WERI-Rb-1 (cell line): ENCODE measurements at regions not wholly inside any gene's neighbourhood (a gene's known extent, or its start where the extent isn't known, plus 50 kb on each side); places are given as distances from the start of the nearest gene placed in this dataset.

Experiments used
- DNase-seq: peaks from one replicate; pipeline ENCODE4 v3.0.0-alpha.2; 2020
- H3K27ac ChIP-seq: fragments of 250-450 bp; sonication (Bioruptor Pico); 2 replicates; pipeline ENCODE4 v1.5.1; 2020; ENCODE audit warnings: mild to moderate bottlenecking, moderate library complexity
- H3K27me3 ChIP-seq: fragments of 250-450 bp; sonication (Bioruptor Pico); 2 replicates; pipeline ENCODE4 v1.5.1; 2021; ENCODE audit warnings: mild to moderate bottlenecking, low read depth, moderate library complexity; ENCODE audit not compliant: insufficient read depth, severe bottlenecking
- H3K36me3 ChIP-seq: fragments of 250-450 bp; sonication (Bioruptor Pico); 2 replicates; pipeline ENCODE4 v1.5.1; 2020; ENCODE audit warnings: mild to moderate bottlenecking, moderate library complexity
- H3K4me3 ChIP-seq: 2 replicates; pipeline ENCODE4 v1.5.1; 2011; ENCODE audit warnings: low read depth, mild to moderate bottlenecking, control low read depth, low read length
- H3K9me3 ChIP-seq: fragments of 250-450 bp; sonication (Bioruptor Pico); 2 replicates; pipeline ENCODE4 v1.5.1; 2021; ENCODE audit warnings: mild to moderate bottlenecking, moderate library complexity; ENCODE audit not compliant: severe bottlenecking
- CTCF ChIP-seq: IDR thresholded peaks from 2 replicates; pipeline ENCODE4 v1.5.1; 2011; ENCODE audit warnings: low read depth, mild to moderate bottlenecking, control low read depth, inconsistent platforms, low read length

- no peaks in the 10 kb centered on the region for H3K36me3 ChIP-seq
- no peak overlapping the region for H3K27ac ChIP-seq
- no peak for DNase-seq
- H3K9me3 ChIP-seq: no peaks in the 10 kb centered on the region
- TF ChIP-seq CTCF: no peak
- H3K4me3 ChIP-seq: no peak overlapping the region
- H3K27me3 ChIP-seq: no peaks in the 10 kb centered on the region
These were observed 66.1 kb upstream of the KAT6B start for GRCh38 chr10:74760086-74760979.

GRCh38 chr10:74763934-74764591 is 62.3 kb upstream of the KAT6B start:
- Histone ChIP-seq H3K27ac (no peak overlapping the region), H3K9me3 (no peaks in the 10 kb centered on the region), H3K27me3 (no peaks in the 10 kb centered on the region), H3K4me3 (no peak overlapping the region), H3K36me3 (no peaks in the 10 kb centered on the region)
- DNase-seq: no peak
- TF ChIP-seq CTCF: no peak

GRCh38 chr10:74765465-74765975 is 60.9 kb upstream of the KAT6B start:
- no peak for TF ChIP-seq CTCF
- no peak overlapping the region for H3K4me3 ChIP-seq

GRCh38 chr10:74766501-74766900 is 59.9 kb upstream of the KAT6B start:
- H3K4me3 ChIP-seq: no peak overlapping the region
- H3K27me3 ChIP-seq: no peaks in the 10 kb centered on the region
- H3K27ac ChIP-seq: no peak overlapping the region
- no peaks in the 10 kb centered on the region for H3K36me3 ChIP-seq
- H3K9me3 ChIP-seq: no peaks in the 10 kb centered on the region
- no peak for TF ChIP-seq CTCF
- DNase-seq: no peak

More at GRCh38 chr10:74765465-74765975, 60.9 kb upstream of the KAT6B start:
- no peaks in the 10 kb centered on the region for H3K27me3 ChIP-seq
- H3K36me3 ChIP-seq: no peaks in the 10 kb centered on the region
- H3K27ac ChIP-seq: no peak overlapping the region
- DNase-seq: no peak
- no peaks in the 10 kb centered on the region for H3K9me3 ChIP-seq

- no peak overlapping the region for H3K27ac ChIP-seq
- no peaks in the 10 kb centered on the region for H3K27me3 ChIP-seq
These were observed 56.0 kb upstream of the KAT6B start for GRCh38 chr10:74770400-74770799.

More at GRCh38 chr10:74770400-74770799, 56.0 kb upstream of the KAT6B start:
- no peak for TF ChIP-seq CTCF
- H3K36me3 ChIP-seq: no peaks in the 10 kb centered on the region
- H3K4me3 ChIP-seq: no peak overlapping the region
- DNase-seq: no peak
- peaks cover 4% of the 10 kb centered on the region for H3K9me3 ChIP-seq
